ENCODE measurements at regions not wholly inside any gene's neighbourhood (a gene's known extent, or its start where the extent isn't known, plus 50 kb on each side); places are given as distances from the start of the nearest gene placed in this dataset.

GRCh38 chr6:168160506-168161370 lies 81.7 kb upstream of the FRMD1 start:
- H3K4me3 ChIP-seq (ENCODE audit: low read length in 2 of 2), result no peak overlapping the region
- H3K27me3 ChIP-seq (ENCODE audit: control insufficient read depth in 1 of 2, insufficient read depth in 2 of 2, low read length in 2 of 2), result no peaks in the 10 kb centered on the region
- H3K36me3 ChIP-seq (ENCODE audit: control insufficient read depth in 2 of 2, insufficient read depth in 2 of 2, low read length in 2 of 2), result no peaks in the 10 kb centered on the region
- no peak overlapping the region for H3K9ac ChIP-seq (ENCODE audit: low read length in 2 of 2)
- no peak overlapping the region for H3K27ac ChIP-seq (ENCODE audit: low read length)
- peaks cover 27% of the 10 kb centered on the region for H3K4me1 ChIP-seq (ENCODE audit: control insufficient read depth, insufficient read depth, low read length)
- no peaks in the 10 kb centered on the region for H3K9me3 ChIP-seq (ENCODE audit: control insufficient read depth in 2 of 2, low read length in 2 of 2)

DNA sequence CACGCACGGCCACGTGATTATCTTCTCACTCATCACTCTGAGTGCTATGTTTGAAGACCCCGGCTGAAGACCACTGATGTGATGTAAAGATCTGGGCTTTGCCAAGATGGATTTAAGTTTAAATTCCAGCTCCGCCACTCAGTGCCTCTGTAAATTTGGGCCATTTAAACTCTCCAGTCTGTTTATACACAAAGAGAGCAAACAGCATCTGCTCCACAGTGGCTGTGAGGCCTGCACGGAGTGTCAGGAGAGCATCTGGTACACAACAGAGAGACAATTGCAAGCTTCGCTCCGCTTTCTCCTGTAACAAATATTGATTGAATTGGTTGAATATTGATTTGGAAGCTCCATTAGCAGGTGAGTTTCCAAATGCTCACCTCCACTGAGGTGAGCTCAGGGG lies 80.5 kb upstream of the FRMD1 start:
- no peaks in the 10 kb centered on the region for H3K27me3 ChIP-seq (ENCODE audit: control insufficient read depth in 1 of 2, insufficient read depth in 2 of 2, low read length in 2 of 2)
- no peak overlapping the region for H3K27ac ChIP-seq (ENCODE audit: low read length)
- H3K9ac ChIP-seq (ENCODE audit: low read length in 2 of 2), result no peak overlapping the region
- no peaks in the 10 kb centered on the region for H3K9me3 ChIP-seq (ENCODE audit: control insufficient read depth in 2 of 2, low read length in 2 of 2)
- H3K4me1 ChIP-seq (ENCODE audit: control insufficient read depth, insufficient read depth, low read length), result peaks cover 27% of the 10 kb centered on the region
- no peak overlapping the region for H3K4me3 ChIP-seq (ENCODE audit: low read length in 2 of 2)
- H3K36me3 ChIP-seq (ENCODE audit: control insufficient read depth in 2 of 2, insufficient read depth in 2 of 2, low read length in 2 of 2), result no peaks in the 10 kb centered on the region

DNA sequence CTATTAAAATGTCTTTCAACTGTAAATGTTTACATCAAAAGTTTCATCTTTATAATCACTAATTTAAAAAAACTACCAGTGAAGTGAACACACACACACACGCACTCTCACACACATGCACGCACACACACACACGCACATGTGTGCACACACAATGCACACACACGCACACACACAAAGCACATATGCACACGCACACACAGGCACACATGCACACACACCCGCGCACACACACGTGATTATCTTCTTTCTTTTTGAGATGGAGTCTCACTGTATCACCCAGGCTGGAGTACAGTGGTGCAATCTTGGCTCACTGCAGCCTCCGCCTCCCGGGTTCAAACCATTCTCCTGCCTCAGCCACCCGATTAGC lies 80.0 kb upstream of the FRMD1 start:
- no peak overlapping the region for H3K27ac ChIP-seq (ENCODE audit: low read length)
- peaks cover 27% of the 10 kb centered on the region for H3K4me1 ChIP-seq (ENCODE audit: control insufficient read depth, insufficient read depth, low read length)
- no peak overlapping the region for H3K4me3 ChIP-seq (ENCODE audit: low read length in 2 of 2)
- H3K9ac ChIP-seq (ENCODE audit: low read length in 2 of 2), result no peak overlapping the region
- H3K9me3 ChIP-seq (ENCODE audit: control insufficient read depth in 2 of 2, low read length in 2 of 2), result no peaks in the 10 kb centered on the region
- no peaks in the 10 kb centered on the region for H3K36me3 ChIP-seq (ENCODE audit: control insufficient read depth in 2 of 2, insufficient read depth in 2 of 2, low read length in 2 of 2)
- H3K27me3 ChIP-seq (ENCODE audit: control insufficient read depth in 1 of 2, insufficient read depth in 2 of 2, low read length in 2 of 2), result no peaks in the 10 kb centered on the region

DNA sequence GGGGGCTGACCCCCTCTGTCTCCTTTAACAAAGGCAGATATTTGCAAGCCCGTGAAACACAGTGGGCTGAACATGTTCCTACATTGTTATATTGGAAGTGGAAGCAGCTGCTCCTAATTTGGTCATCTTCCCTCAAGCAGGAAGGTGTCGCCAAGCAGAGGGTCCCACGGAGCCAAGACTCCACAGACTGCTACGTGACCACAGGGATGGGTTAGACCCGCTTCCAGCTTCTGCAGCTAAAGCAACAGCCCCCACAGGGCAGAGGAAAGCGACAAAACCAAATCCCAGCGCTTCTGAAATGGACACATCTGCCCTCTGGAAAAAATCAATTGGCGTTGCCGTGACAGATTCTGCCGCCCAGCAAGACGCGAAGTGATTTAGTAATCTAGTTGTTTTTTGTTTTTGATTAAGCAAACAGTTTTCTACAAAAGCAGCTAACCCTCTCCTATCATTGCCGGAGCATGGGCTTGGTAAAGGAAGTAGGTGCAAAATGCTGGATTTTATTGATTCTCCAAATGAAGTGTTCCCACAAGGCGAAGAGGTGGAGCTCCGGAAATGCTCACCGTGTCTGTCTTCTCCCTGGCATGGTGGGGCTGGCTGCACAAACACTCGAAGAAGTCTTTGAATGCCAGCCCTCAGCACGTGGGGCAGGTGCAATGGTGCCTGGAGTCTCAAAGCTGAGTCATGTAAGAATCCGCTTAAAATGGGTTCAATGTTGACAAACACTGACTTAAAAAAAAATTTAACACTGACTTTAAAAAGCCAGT lies 79.4 kb upstream of the FRMD1 start:
- Histone ChIP-seq H3K9me3 (ENCODE audit: control insufficient read depth in 2 of 2, low read length in 2 of 2) (no peaks in the 10 kb centered on the region), H3K36me3 (ENCODE audit: control insufficient read depth in 2 of 2, insufficient read depth in 2 of 2, low read length in 2 of 2) (no peaks in the 10 kb centered on the region), H3K27me3 (ENCODE audit: control insufficient read depth in 1 of 2, insufficient read depth in 2 of 2, low read length in 2 of 2) (no peaks in the 10 kb centered on the region), H3K4me3 (ENCODE audit: low read length in 2 of 2) (peak overlapping the region; percentile 40 to 62), H3K9ac (ENCODE audit: low read length in 2 of 2) (peak overlapping the region in 1 of 2 donors; percentile 42), H3K27ac (ENCODE audit: low read length) (peak overlapping the region; percentile 37), H3K4me1 (ENCODE audit: control insufficient read depth, insufficient read depth, low read length) (peaks cover 23% of the 10 kb centered on the region)

- Histone ChIP-seq H3K27ac (ENCODE audit: low read length) (peak overlapping the region; percentile 37), H3K9me3 (ENCODE audit: control insufficient read depth in 2 of 2, low read length in 2 of 2) (no peaks in the 10 kb centered on the region), H3K36me3 (ENCODE audit: control insufficient read depth in 2 of 2, insufficient read depth in 2 of 2, low read length in 2 of 2) (no peaks in the 10 kb centered on the region), H3K9ac (ENCODE audit: low read length in 2 of 2) (peak overlapping the region; percentile 8 to 42), H3K27me3 (ENCODE audit: control insufficient read depth in 1 of 2, insufficient read depth in 2 of 2, low read length in 2 of 2) (no peaks in the 10 kb centered on the region), H3K4me3 (ENCODE audit: low read length in 2 of 2) (peak overlapping the region; percentile 40 to 62), H3K4me1 (ENCODE audit: control insufficient read depth, insufficient read depth, low read length) (peaks cover 16% of the 10 kb centered on the region)
Measured at GRCh38 chr6:168157272-168158212, 78.5 kb upstream of the FRMD1 start.

GRCh38 chr6:168156742-168157265 lies 77.8 kb upstream of the FRMD1 start:
- Histone ChIP-seq H3K4me1 (ENCODE audit: control insufficient read depth, insufficient read depth, low read length) (peaks cover 16% of the 10 kb centered on the region), H3K27me3 (ENCODE audit: control insufficient read depth in 1 of 2, insufficient read depth in 2 of 2, low read length in 2 of 2) (no peaks in the 10 kb centered on the region), H3K27ac (ENCODE audit: low read length) (no peak overlapping the region), H3K9ac (ENCODE audit: low read length in 2 of 2) (peak overlapping the region in 1 of 2 donors; percentile 8), H3K36me3 (ENCODE audit: control insufficient read depth in 2 of 2, insufficient read depth in 2 of 2, low read length in 2 of 2) (no peaks in the 10 kb centered on the region), H3K9me3 (ENCODE audit: control insufficient read depth in 2 of 2, low read length in 2 of 2) (no peaks in the 10 kb centered on the region), H3K4me3 (ENCODE audit: low read length in 2 of 2) (peak overlapping the region in 1 of 2 donors; percentile 24)

DNA sequence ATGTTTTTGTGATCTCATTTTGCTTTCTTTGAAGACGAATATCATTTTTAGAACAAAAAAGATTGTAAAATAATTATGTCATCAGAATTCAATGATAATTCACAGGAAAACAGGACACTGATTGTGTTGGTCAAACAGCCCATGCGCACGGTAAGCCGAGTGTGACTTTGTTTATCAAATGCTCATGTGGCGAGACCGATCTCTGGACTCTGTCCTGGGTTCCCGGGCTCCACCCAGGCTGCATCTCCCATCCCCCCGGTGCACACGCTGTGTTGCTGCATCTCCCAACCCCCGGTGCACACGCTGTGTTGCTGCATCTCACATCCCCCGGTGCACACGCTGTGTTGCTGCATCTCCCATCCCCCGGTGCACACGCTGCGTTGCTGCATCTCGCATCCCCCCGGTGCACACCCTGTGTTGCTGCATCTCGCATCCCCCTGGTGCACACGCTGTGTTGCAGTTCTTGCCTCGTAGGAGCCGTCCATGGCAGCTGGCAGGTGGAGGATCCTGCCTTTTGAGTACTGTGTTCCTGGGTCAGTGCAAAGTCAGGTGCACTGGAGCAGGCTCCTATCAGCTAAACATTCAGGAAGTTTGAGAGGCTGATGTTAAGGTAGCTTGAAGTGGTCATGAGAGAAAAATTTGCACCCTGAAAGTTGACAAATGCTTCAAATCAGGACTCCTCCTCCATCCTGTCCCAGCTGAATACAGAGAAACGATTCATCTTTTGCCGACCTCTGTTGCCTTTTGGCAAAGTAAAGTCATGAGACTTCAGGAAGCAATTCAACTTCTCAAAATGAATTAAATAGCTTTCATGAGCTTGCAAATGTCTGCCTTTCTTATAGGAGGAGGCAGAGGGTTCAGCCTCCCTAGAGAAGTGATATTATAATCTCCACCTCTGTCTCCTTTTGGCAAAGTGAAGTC lies 77.1 kb upstream of the FRMD1 start:
- Histone ChIP-seq H3K9me3 (ENCODE audit: control insufficient read depth in 2 of 2, low read length in 2 of 2) (no peaks in the 10 kb centered on the region), H3K4me3 (ENCODE audit: low read length in 2 of 2) (no peak overlapping the region), H3K27me3 (ENCODE audit: control insufficient read depth in 1 of 2, insufficient read depth in 2 of 2, low read length in 2 of 2) (no peaks in the 10 kb centered on the region), H3K9ac (ENCODE audit: low read length in 2 of 2) (no peak overlapping the region), H3K36me3 (ENCODE audit: control insufficient read depth in 2 of 2, insufficient read depth in 2 of 2, low read length in 2 of 2) (no peaks in the 10 kb centered on the region), H3K4me1 (ENCODE audit: control insufficient read depth, insufficient read depth, low read length) (peaks cover 16% of the 10 kb centered on the region), H3K27ac (ENCODE audit: low read length) (no peak overlapping the region)

DNA sequence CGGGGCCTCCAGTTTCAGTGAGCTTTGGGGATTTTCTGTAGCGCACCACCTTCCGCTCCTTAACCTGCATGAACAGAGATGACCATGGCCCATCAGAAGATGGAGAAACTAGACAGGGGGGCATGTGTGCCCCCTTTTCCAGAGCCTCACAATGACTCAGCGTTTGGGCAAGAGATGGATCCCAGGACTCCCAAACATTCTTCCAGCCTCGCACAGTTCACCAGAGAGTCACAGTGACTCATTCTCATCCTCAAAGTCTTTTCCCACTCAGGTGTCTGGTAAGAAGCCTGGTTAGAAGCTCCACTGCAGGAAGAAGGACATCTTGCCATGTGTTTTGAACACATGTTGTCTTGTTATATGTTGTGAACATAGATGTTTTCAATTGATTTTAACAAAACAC lies 76.2 kb upstream of the FRMD1 start:
- no peaks in the 10 kb centered on the region for H3K9me3 ChIP-seq (ENCODE audit: control insufficient read depth in 2 of 2, low read length in 2 of 2)
- no peaks in the 10 kb centered on the region for H3K36me3 ChIP-seq (ENCODE audit: control insufficient read depth in 2 of 2, insufficient read depth in 2 of 2, low read length in 2 of 2)
- H3K27me3 ChIP-seq (ENCODE audit: control insufficient read depth in 1 of 2, insufficient read depth in 2 of 2, low read length in 2 of 2), result peaks cover 0 to 2% of the 10 kb centered on the region in 2 donors
- no peak overlapping the region for H3K4me3 ChIP-seq (ENCODE audit: low read length in 2 of 2)
- no peak overlapping the region for H3K27ac ChIP-seq (ENCODE audit: low read length)
- peaks cover 18% of the 10 kb centered on the region for H3K4me1 ChIP-seq (ENCODE audit: control insufficient read depth, insufficient read depth, low read length)
- H3K9ac ChIP-seq (ENCODE audit: low read length in 2 of 2), result no peak overlapping the region

DNA sequence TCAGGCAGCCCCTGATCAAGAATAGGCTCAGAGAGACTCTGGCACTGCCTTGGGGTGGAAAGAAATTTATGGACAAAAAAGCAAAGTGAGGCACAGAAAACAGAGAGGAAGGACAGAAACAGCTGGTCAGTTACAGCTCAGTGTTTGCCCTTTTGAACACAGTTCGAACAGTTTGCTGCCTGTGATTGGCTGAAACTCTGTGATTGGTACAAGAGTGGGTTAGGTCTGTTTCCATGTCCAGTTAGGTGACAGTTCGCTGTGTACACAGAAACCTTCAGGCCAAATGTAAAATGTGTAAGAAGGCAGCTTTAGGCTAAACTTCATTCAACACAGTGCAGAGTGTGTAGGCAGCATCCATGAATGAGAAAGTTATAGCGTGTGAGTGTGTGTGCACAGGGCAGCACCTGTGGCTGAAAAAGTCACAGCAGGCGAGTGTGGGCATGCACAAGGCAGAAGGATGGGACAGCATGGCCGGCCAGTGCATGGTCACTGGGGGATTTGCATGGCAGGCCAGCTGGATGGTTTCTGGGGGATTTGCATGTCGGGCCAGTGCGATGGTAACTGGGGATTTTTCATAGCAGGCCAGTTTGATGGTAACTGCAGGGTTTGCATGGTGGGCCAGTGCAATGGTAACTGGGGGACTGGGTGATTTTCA lies 75.4 kb upstream of the FRMD1 start:
- no peaks in the 10 kb centered on the region for H3K36me3 ChIP-seq (ENCODE audit: control insufficient read depth in 2 of 2, insufficient read depth in 2 of 2, low read length in 2 of 2)
- H3K4me1 ChIP-seq (ENCODE audit: control insufficient read depth, insufficient read depth, low read length), result peaks cover 18% of the 10 kb centered on the region
- peaks cover 0 to 6% of the 10 kb centered on the region in 2 donors for H3K27me3 ChIP-seq (ENCODE audit: control insufficient read depth in 1 of 2, insufficient read depth in 2 of 2, low read length in 2 of 2)
- no peak overlapping the region for H3K9ac ChIP-seq (ENCODE audit: low read length in 2 of 2)
- H3K27ac ChIP-seq (ENCODE audit: low read length), result no peak overlapping the region
- no peak overlapping the region for H3K4me3 ChIP-seq (ENCODE audit: low read length in 2 of 2)
- no peaks in the 10 kb centered on the region for H3K9me3 ChIP-seq (ENCODE audit: control insufficient read depth in 2 of 2, low read length in 2 of 2)

All from stomach smooth muscle (tissue), 2 donors.